Fibroblast of villous mesenchyme (primary cell): ENCODE measurements at regions not wholly inside any gene's neighbourhood (a gene's known extent, or its start where the extent isn't known, plus 50 kb on each side); places are given as distances from the start of the nearest gene placed in this dataset.
A peak's percentile ranks its signal among the peaks of the same experiment; 100 is the strongest.
"Not testable (repeated sequence)": the region's sequence is repeated elsewhere in the genome, so short reads cannot be mapped to it uniquely, and the experiment has no call there.

Experiments used
- DNase-seq: peaks from one replicate; pipeline ENCODE4 v3.0.0-alpha.2; 2010; ENCODE audit warnings: low read depth
- H3K4me3 ChIP-seq: 2 replicates; pipeline ENCODE4 v1.5.1; 2011; ENCODE audit warnings: low read depth, mild to moderate bottlenecking, low read length
- CTCF ChIP-seq: IDR thresholded peaks from 2 replicates; pipeline ENCODE4 v1.5.1; 2012; ENCODE audit warnings: low read depth, mild to moderate bottlenecking, low read length; ENCODE audit not compliant: insufficient read depth

GRCh38 chr4:123025398-123025797 is 103.0 kb upstream of the NUDT6 start:
- no peak for DNase-seq
- H3K4me3 ChIP-seq: no peak overlapping the region
- TF ChIP-seq CTCF: no peak

- not testable (repeated sequence) for DNase-seq
Measured at GRCh38 chr4:123026015-123026414, 103.6 kb upstream of the NUDT6 start.

GRCh38 chr4:123031664-123032063 is 109.3 kb upstream of the NUDT6 start:
- DNase-seq: peak; percentile 53
- no peak overlapping the region for H3K4me3 ChIP-seq
- no peak for TF ChIP-seq CTCF

More at GRCh38 chr4:123026015-123026414, 103.6 kb upstream of the NUDT6 start:
- H3K4me3 ChIP-seq: not testable (repeated sequence)

GRCh38 chr4:123034023-123034422 is 111.6 kb upstream of the NUDT6 start:
- H3K4me3 ChIP-seq: no peak overlapping the region
- DNase-seq: no peak
- no peak for TF ChIP-seq CTCF

GRCh38 chr4:123035239-123035638 is 112.8 kb upstream of the NUDT6 start:
- no peak for DNase-seq
- TF ChIP-seq CTCF: no peak
- no peak overlapping the region for H3K4me3 ChIP-seq

- no peak overlapping the region for H3K4me3 ChIP-seq
- TF ChIP-seq CTCF: no peak
- DNase-seq: peak; percentile 43
Measured at GRCh38 chr4:123037804-123038203, 115.4 kb upstream of the NUDT6 start.

- no peak for TF ChIP-seq CTCF
- no peak overlapping the region for H3K4me3 ChIP-seq
- DNase-seq: no peak
Measured at GRCh38 chr4:123042095-123042494, 119.7 kb upstream of the NUDT6 start.
